ENCODE measurements at regions not wholly inside any gene's neighbourhood (a gene's known extent, or its start where the extent isn't known, plus 50 kb on each side); places are given as distances from the start of the nearest gene placed in this dataset.

DNA sequence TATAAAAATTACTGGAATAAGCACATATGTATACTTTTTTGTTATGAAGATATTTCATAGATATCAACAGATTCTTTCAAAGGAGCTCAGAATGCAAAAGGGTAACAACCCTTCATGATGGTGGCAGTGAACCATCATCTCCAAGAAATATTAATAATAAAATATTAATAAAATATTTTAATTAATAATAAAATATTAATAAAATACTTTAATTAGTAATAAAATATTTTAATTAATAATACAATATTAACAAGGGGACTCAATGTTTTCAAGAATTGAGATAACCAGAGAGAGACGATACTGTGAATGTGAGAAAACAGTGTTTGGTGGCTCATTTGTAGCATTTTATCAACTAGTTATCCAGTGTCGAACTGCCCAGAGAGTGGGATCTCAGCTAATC is 86.0 kb upstream of the NT5E start:
- no peaks in the 10 kb centered on the region for H3K23me2 ChIP-seq (ENCODE audit: insufficient read length, low read depth, low read length, poor library complexity, severe bottlenecking)
- no peak overlapping the region for H3K4ac ChIP-seq (ENCODE audit: low read depth, low read length)
- H3K18ac ChIP-seq (ENCODE audit: insufficient read length, low read depth, low read length): no peak overlapping the region
- TF ChIP-seq, protein P1, sequence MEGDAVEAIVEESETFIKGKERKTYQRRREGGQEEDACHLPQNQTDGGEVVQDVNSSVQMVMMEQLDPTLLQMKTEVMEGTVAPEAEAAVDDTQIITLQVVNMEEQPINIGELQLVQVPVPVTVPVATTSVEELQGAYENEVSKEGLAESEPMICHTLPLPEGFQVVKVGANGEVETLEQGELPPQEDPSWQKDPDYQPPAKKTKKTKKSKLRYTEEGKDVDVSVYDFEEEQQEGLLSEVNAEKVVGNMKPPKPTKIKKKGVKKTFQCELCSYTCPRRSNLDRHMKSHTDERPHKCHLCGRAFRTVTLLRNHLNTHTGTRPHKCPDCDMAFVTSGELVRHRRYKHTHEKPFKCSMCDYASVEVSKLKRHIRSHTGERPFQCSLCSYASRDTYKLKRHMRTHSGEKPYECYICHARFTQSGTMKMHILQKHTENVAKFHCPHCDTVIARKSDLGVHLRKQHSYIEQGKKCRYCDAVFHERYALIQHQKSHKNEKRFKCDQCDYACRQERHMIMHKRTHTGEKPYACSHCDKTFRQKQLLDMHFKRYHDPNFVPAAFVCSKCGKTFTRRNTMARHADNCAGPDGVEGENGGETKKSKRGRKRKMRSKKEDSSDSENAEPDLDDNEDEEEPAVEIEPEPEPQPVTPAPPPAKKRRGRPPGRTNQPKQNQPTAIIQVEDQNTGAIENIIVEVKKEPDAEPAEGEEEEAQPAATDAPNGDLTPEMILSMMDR (conservative IDR thresholded peaks at IDR 0.05): no peak
- H4K8ac ChIP-seq (replicated peaks; ENCODE audit: insufficient read length, low read depth, low read length): no peak overlapping the region
- H4K20me1 ChIP-seq (ENCODE audit: control insufficient read depth, insufficient read depth, insufficient read length): no peaks in the 10 kb centered on the region
- H3T11ph ChIP-seq (ENCODE audit: low read length): no peak overlapping the region
- Mint-ChIP-seq H3K4me1 (no peaks in the 10 kb centered on the region), H3K27ac (no peak overlapping the region), H3K27me3 (ENCODE audit: low read depth) (peaks cover 2% of the 10 kb centered on the region; the same call in 1 of the 2 replicates), H3K4me3 (no peak overlapping the region), H3K9me3 (no peaks in the 10 kb centered on the region; a peak in 2 of 5 replicates), H3K36me3 (ENCODE audit: insufficient read depth in 1 of 3, low read depth in 3 of 3) (no peaks in the 10 kb centered on the region)
- no peaks in the 10 kb centered on the region for H3K9me3 ChIP-seq (ENCODE audit: control insufficient read depth, low read depth, low read length)
- DNase-seq: no peak
- no peak overlapping the region for H2BK15ac ChIP-seq (ENCODE audit: low read depth, low read length)
- no peaks in the 10 kb centered on the region for H3K27me3 ChIP-seq (ENCODE audit: insufficient read depth, low read length)
- no peak overlapping the region for H3K27ac ChIP-seq (ENCODE audit: insufficient read length, low read depth, low read length)
- H2BK20ac ChIP-seq (ENCODE audit: low read depth, low read length, poor library complexity, severe bottlenecking): no peak overlapping the region
- no peak overlapping the region for H4K91ac ChIP-seq (ENCODE audit: insufficient read length, low read depth, low read length)
- H3K4me1 ChIP-seq (ENCODE audit: insufficient read depth, low read length): no peaks in the 10 kb centered on the region
- H3K9ac ChIP-seq (ENCODE audit: extremely low read depth, insufficient read length, low read length): no peak overlapping the region
- no peak overlapping the region for H2BK120ac ChIP-seq (ENCODE audit: low read depth, low read length, poor library complexity, severe bottlenecking)
- H3K56ac ChIP-seq (ENCODE audit: insufficient read length, low read depth, low read length): no peak overlapping the region
- H3K79me1 ChIP-seq (ENCODE audit: insufficient read depth, low read depth, low read length, poor library complexity, severe bottlenecking): no peaks in the 10 kb centered on the region
- H2AK5ac ChIP-seq (ENCODE audit: insufficient read length, low read length): no peak overlapping the region
- no peak overlapping the region for H3K4me2 ChIP-seq (ENCODE audit: insufficient read depth, insufficient read length, low read length)
- no peak overlapping the region for H4K5ac ChIP-seq (ENCODE audit: insufficient read length, low read depth, low read length)
- no peak overlapping the region for H3K14ac ChIP-seq (ENCODE audit: insufficient read depth, low read length)
- H2BK5ac ChIP-seq (ENCODE audit: insufficient read length, low read length): no peak overlapping the region
- H2BK12ac ChIP-seq (ENCODE audit: insufficient read length, low read depth, low read length): no peak overlapping the region
- no peak overlapping the region for H2AFZ ChIP-seq (ENCODE audit: low read length)
- no peaks in the 10 kb centered on the region for H3K79me2 ChIP-seq (ENCODE audit: insufficient read depth, low read length)
- no peak overlapping the region for H3K23ac ChIP-seq (ENCODE audit: insufficient read length, low read depth, low read length)
- WGBS (ENCODE audit: extremely low coverage, insufficient read length, low lambda C conversion rate): no CpG with 5 or more reads among the region's 2 CpGs

Measured in H9 (cell line).